GM12878 (cell line): ENCODE measurements at regions not wholly inside any gene's neighbourhood (a gene's known extent, or its start where the extent isn't known, plus 50 kb on each side); places are given as distances from the start of the nearest gene placed in this dataset.
"Not testable (repeated sequence)": the region's sequence is repeated elsewhere in the genome, so short reads cannot be mapped to it uniquely, and the experiment has no call there.

Source experiments
- ATAC-seq: fragments of 200-7000 bp; cut with Tn5 transposase; 3 replicates; pipeline ENCODE4 v1.9.1; 2020; ENCODE audit warnings: mild to moderate bottlenecking, moderate library complexity
- BruUV-seq: library from RNA; stranded (reverse); fragments of 400-500 nt; replicated peaks from 2 replicates; lab custom pipeline; 2021; lab: Mats Ljungman, UMichigan
- CTCF ChIA-PET: fragments of 300-600 bp; sonication (Branson Sonifier 250); formaldehyde crosslinking; extraction: SDS; loops from one replicate; lab custom pipeline; 2021; ENCODE audit warnings: inconsistent platforms; lab: Yijun Ruan, JAX
- POLR2A ChIA-PET: fragments of 350-600 bp; formaldehyde crosslinking; extraction: SDS; loops from one replicate; lab custom pipeline; 2021; ENCODE audit warnings: inconsistent platforms; lab: Charles Lee
- RAD21 ChIA-PET: fragments of 300-600 bp; sonication (Branson Sonifier 250); formaldehyde crosslinking; loops from one replicate; lab custom pipeline; 2023; ENCODE audit warnings: antibody characterized with exemption; ENCODE audit not compliant: unreplicated experiment; lab: Charles Lee
- SMC1A ChIA-PET: fragments of 300-600 bp; sonication (Branson Sonifier 250); formaldehyde crosslinking; loops from one replicate; lab custom pipeline; 2023; ENCODE audit not compliant: unreplicated experiment, uncharacterized antibody; lab: Charles Lee
- DNase-seq: peaks from one replicate; pipeline ENCODE4 v3.0.0-alpha.2; 2011; ENCODE audit warnings: low read depth, low spot score
- FAIRE-seq: peaks from 3 replicates; lab custom pipeline; 2011; peaks lifted over from hg19 to GRCh38; lab: Jason Lieb, UNC
- H2AFZ ChIP-seq: 2 replicates; pipeline ENCODE4 v1.6.0; 2011; ENCODE audit warnings: low read depth, low read length, control low read depth; ENCODE audit not compliant: control insufficient read depth
- H3K27ac ChIP-seq: 2 replicates; pipeline ENCODE4 v1.5.1; 2011; ENCODE audit warnings: control low read depth; ENCODE audit not compliant: control insufficient read depth, insufficient read depth
- H3K27me3 ChIP-seq, 2 experiments: replicated peaks in 1 of 2; 2 replicates each; pipeline versions ENCODE4 v1.6.0 to v1.6.1; 2011; ENCODE audit warnings: low read length in 1 of 2; ENCODE audit not compliant: control insufficient read depth in 2 of 2, insufficient read depth in 2 of 2
- H3K36me3 ChIP-seq, 2 experiments: 2 replicates each; pipeline ENCODE4 v1.5.1; 2011; ENCODE audit warnings: low read length in 1 of 2; ENCODE audit not compliant: control insufficient read depth in 2 of 2, insufficient read depth in 2 of 2
- H3K4me1 ChIP-seq: 2 replicates; pipeline ENCODE4 v1.6.1; 2011; ENCODE audit warnings: mild to moderate bottlenecking, low read length, moderate library complexity, mixed read lengths; ENCODE audit not compliant: control insufficient read depth, insufficient read depth
- H3K4me2 ChIP-seq: 2 replicates; pipeline ENCODE4 v1.6.0; 2011; ENCODE audit warnings: control low read depth; ENCODE audit not compliant: control insufficient read depth, insufficient read depth
- H3K4me3 ChIP-seq: fragments of 200-600 bp; sonication (generic); 2 replicates; pipeline ENCODE4 v1.5.1; 2016
- H3K79me2 ChIP-seq: 2 replicates; pipeline ENCODE4 v1.6.0; 2011; ENCODE audit warnings: low read length; ENCODE audit not compliant: control insufficient read depth, insufficient read depth
- H3K9ac ChIP-seq: 2 replicates; pipeline ENCODE4 v1.8.0; 2011; ENCODE audit warnings: low read length, control low read depth, mixed read lengths; ENCODE audit not compliant: control insufficient read depth, insufficient read depth
- H3K9me3 ChIP-seq: replicated peaks from 3 replicates; pipeline ENCODE4 v1.5.1; 2011; ENCODE audit warnings: mild to moderate bottlenecking, low read length; ENCODE audit not compliant: control insufficient read depth, insufficient read depth
- H4K20me1 ChIP-seq: 2 replicates; pipeline ENCODE4 v1.6.0; 2011; ENCODE audit not compliant: control insufficient read depth, insufficient read depth
- EED ChIP-seq: sonication (generic); IDR thresholded peaks from 2 replicates; pipeline ENCODE4 v1.6.1; 2016; ENCODE audit warnings: antibody characterized with exemption, low read depth
- MTA3 ChIP-seq: IDR thresholded peaks from 2 replicates; pipeline ENCODE4 v1.6.1; 2012; ENCODE audit warnings: low read length, inconsistent platforms, borderline replicate concordance
- RAD51 ChIP-seq: fragments of 450-650 bp; IDR thresholded peaks from 2 replicates; pipeline ENCODE4 v1.6.1; 2016; ENCODE audit warnings: moderate library complexity, mild to moderate bottlenecking, inconsistent platforms
- RFX5 ChIP-seq: IDR thresholded peaks from 2 replicates; pipeline ENCODE4 v1.6.1; 2011; ENCODE audit warnings: low read depth, low read length, improper control_type of control experiment
- SMARCA5 ChIP-seq: fragments of 450-650 bp; IDR thresholded peaks from 2 replicates; pipeline ENCODE4 v1.6.1; 2017; ENCODE audit warnings: mild to moderate bottlenecking
- STAT1 ChIP-seq: fragments of 450-650 bp; conservative IDR thresholded peaks from 2 replicates; pipeline ENCODE4 v1.6.1; 2014; ENCODE audit warnings: antibody characterized with exemption, mild to moderate bottlenecking
- SUZ12 ChIP-seq: fragments of 200-600 bp; sonication (generic); IDR thresholded peaks from one replicate; pipeline ENCODE4 v1.6.1; 2018; ENCODE audit warnings: antibody characterized with exemption, mild to moderate bottlenecking; ENCODE audit not compliant: unreplicated experiment
- TCF7 ChIP-seq: IDR thresholded peaks from 2 replicates; pipeline ENCODE4 v1.6.1; 2014; ENCODE audit warnings: antibody characterized with exemption, borderline replicate concordance
- ZNF207 ChIP-seq: fragments of 450-650 bp; IDR thresholded peaks from 2 replicates; pipeline ENCODE4 v1.6.1; 2014; ENCODE audit warnings: antibody characterized with exemption, mild to moderate bottlenecking, borderline replicate concordance
- ZSCAN29 ChIP-seq: fragments of 450-650 bp; IDR thresholded peaks from 2 replicates; pipeline ENCODE4 v1.6.1; 2017; ENCODE audit warnings: mild to moderate bottlenecking, moderate library complexity
- WGBS: methylation state at CpG from one replicate; pipeline ENCODE4 v1.1.6; 2016; ENCODE audit warnings: low lambda C conversion rate; ENCODE audit not compliant: insufficient replicate concordance, insufficient coverage; ENCODE audit errors: missing lambda C conversion rate; 5-methylcytosine and 5-hydroxymethylcytosine counted together
- in situ Hi-C: fragments of 300-500 bp; cut with MboI; formaldehyde crosslinking; loops from 9 replicates; pipeline ENCODE4 v1.14.3; 2018; ENCODE audit warnings: mixed read lengths
- intact Hi-C: fragments of 100-400 bp; cut with micrococcal nuclease; formaldehyde crosslinking; loops from one replicate; pipeline ENCODE4 v1.14.2; 2022; ENCODE audit not compliant: unreplicated experiment
- TF ChIP-seq, protein P1 (sequence below): IDR thresholded peaks from 2 replicates; pipeline ENCODE4 v1.6.1; 2012; ENCODE audit warnings: low read depth, low read length, improper control_type of control experiment
- TF ChIP-seq, protein P2 (sequence below): fragments of 450-650 bp; IDR thresholded peaks from 2 replicates; pipeline ENCODE4 v1.6.1; 2016; ENCODE audit warnings: mild to moderate bottlenecking, moderate library complexity, borderline replicate concordance

DNA sequence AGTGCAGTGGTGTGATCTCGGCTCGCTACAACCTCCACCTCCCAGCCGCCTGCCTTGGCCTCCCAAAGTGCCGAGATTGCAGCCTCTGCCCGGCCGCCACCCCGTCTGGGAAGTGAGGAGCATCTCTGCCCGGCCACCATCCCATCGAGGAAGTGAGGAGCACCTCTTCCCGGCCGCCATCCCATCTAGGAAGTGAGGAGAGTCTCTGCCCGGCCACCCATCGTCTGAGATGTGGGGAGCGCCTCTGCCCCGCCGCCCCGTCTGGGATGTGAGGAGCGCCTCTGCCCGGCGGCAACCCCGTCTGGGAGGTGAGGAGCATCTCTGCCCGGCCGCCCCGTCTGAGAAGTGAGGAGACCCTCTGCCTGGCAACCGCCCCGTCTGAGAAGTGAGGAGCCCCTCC, 88.5 kb upstream of the DCAF12L1 start:
- BruUV-seq, H3K36me3 ChIP-seq, SMC1A ChIA-PET, H3K79me2 ChIP-seq, intact Hi-C loops, H3K4me3 ChIP-seq, H3K9ac ChIP-seq, FAIRE-seq, in situ Hi-C loops, RAD21 ChIA-PET, POLR2A ChIA-PET, DNase-seq, H3K27me3 ChIP-seq, H3K4me1 ChIP-seq, H3K4me2 ChIP-seq, H4K20me1 ChIP-seq, H2AFZ ChIP-seq, CTCF ChIA-PET, H3K27ac ChIP-seq, H3K9me3 ChIP-seq, ATAC-seq: not testable (repeated sequence)
- WGBS: 81% methylated on average over 14 of the region's 26 CpGs

DNA sequence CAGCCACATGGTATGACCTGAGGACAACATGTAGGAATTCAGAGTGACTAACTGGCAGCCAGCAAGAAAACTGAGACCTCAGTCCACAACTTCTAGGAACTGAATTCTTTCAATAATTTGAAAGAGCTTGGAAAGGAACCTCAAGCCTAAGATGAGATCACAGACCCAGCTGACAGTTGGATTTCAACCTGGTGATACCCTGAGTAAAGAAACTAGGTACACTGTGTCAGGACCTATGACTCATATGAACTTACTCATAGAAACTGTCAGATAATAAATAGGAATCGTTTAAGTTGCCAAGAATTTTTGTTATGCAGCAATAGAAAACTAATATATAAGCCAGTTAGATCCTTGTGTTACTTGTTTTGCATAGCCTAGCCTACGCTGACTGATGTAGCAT, 102.4 kb upstream of the DCAF12L1 start:
- 0% methylated on average over 2 of the region's 2 CpGs for WGBS
- RAD21 ChIA-PET: no interaction called here
- FAIRE-seq (no peak), ATAC-seq (no peak), DNase-seq (no peak)
- no peaks in the 10 kb centered on the region for H3K27me3 ChIP-seq
- H3K9me3 ChIP-seq: no peaks in the 10 kb centered on the region
- in situ Hi-C loops (no loop called here), intact Hi-C loops (no loop called here)
- H3K4me3 ChIP-seq: no peak overlapping the region
- no peak overlapping the region for H3K9ac ChIP-seq
- no peak overlapping the region for H2AFZ ChIP-seq
- H3K4me2 ChIP-seq: no peak overlapping the region
- no peaks in the 10 kb centered on the region for H3K79me2 ChIP-seq
- H3K4me1 ChIP-seq: no peaks in the 10 kb centered on the region
- H3K36me3 ChIP-seq: no peaks in the 10 kb centered on the region
- BruUV-seq: no TSS peak
- CTCF ChIA-PET: no interaction called here
- no peak overlapping the region for H3K27ac ChIP-seq
- H4K20me1 ChIP-seq: no peaks in the 10 kb centered on the region
- SMC1A ChIA-PET: no interaction called here
- POLR2A ChIA-PET: no interaction called here
- no peak for TF ChIP-seq TCF7
- no peak for TF ChIP-seq RFX5
- TF ChIP-seq ZSCAN29: no peak
- no peak for TF ChIP-seq STAT1
- TF ChIP-seq, protein P1, sequence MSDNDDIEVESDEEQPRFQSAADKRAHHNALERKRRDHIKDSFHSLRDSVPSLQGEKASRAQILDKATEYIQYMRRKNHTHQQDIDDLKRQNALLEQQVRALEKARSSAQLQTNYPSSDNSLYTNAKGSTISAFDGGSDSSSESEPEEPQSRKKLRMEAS: no peak
- no peak for TF ChIP-seq ZNF207
- no peak for TF ChIP-seq SMARCA5
- no peak for TF ChIP-seq MTA3
- TF ChIP-seq, protein P2, sequence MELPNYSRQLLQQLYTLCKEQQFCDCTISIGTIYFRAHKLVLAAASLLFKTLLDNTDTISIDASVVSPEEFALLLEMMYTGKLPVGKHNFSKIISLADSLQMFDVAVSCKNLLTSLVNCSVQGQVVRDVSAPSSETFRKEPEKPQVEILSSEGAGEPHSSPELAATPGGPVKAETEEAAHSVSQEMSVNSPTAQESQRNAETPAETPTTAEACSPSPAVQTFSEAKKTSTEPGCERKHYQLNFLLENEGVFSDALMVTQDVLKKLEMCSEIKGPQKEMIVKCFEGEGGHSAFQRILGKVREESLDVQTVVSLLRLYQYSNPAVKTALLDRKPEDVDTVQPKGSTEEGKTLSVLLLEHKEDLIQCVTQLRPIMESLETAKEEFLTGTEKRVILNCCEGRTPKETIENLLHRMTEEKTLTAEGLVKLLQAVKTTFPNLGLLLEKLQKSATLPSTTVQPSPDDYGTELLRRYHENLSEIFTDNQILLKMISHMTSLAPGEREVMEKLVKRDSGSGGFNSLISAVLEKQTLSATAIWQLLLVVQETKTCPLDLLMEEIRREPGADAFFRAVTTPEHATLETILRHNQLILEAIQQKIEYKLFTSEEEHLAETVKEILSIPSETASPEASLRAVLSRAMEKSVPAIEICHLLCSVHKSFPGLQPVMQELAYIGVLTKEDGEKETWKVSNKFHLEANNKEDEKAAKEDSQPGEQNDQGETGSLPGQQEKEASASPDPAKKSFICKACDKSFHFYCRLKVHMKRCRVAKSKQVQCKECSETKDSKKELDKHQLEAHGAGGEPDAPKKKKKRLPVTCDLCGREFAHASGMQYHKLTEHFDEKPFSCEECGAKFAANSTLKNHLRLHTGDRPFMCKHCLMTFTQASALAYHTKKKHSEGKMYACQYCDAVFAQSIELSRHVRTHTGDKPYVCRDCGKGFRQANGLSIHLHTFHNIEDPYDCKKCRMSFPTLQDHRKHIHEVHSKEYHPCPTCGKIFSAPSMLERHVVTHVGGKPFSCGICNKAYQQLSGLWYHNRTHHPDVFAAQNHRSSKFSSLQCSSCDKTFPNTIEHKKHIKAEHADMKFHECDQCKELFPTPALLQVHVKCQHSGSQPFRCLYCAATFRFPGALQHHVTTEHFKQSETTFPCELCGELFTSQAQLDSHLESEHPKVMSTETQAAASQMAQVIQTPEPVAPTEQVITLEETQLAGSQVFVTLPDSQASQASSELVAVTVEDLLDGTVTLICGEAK: no peak
- TF ChIP-seq EED: no peak
- no peak for TF ChIP-seq SUZ12
- TF ChIP-seq RAD51: no peak
